Endothelial cell of umbilical vein (primary cell): ENCODE measurements at regions not wholly inside any gene's neighbourhood (a gene's known extent, or its start where the extent isn't known, plus 50 kb on each side); places are given as distances from the start of the nearest gene placed in this dataset.

ENCODE experiments used
- BruUV-seq: library from RNA; stranded (reverse); fragments of 400-500 nt; replicated peaks from 2 replicates; lab custom pipeline; 2021; lab: Mats Ljungman, UMichigan
- CTCF ChIA-PET: fragments of 300-600, 350-600 bp; sonication (Branson Sonifier 250); formaldehyde crosslinking; loops from one replicate; lab custom pipeline; 2021; ENCODE audit warnings: antibody characterized with exemption, inconsistent platforms; lab: Charles Lee
- POLR2A ChIA-PET: fragments of 300-600, 350-600 bp; sonication (Branson Sonifier 250); formaldehyde crosslinking; loops from one replicate; lab custom pipeline; 2021; ENCODE audit warnings: antibody characterized with exemption, inconsistent platforms; lab: Charles Lee
- DNase-seq: peaks from one replicate; pipeline ENCODE4 v3.0.0-alpha.2; 2011; ENCODE audit warnings: low read depth, low spot score
- FAIRE-seq: peaks from 2 replicates; lab custom pipeline; 2011; peaks lifted over from hg19 to GRCh38; lab: Jason Lieb, UNC
- H2AFZ ChIP-seq: 2 replicates; pipeline ENCODE4 v1.6.0; 2012; ENCODE audit warnings: low read depth, low read length, control low read depth, inconsistent platforms
- H3K27ac ChIP-seq: 2 replicates; pipeline ENCODE4 v1.5.1; 2011; ENCODE audit warnings: low read depth, mild to moderate bottlenecking, control low read depth, low read length, moderate library complexity; ENCODE audit not compliant: insufficient read depth
- H3K27me3 ChIP-seq, 2 experiments: 2 replicates each; pipeline versions ENCODE4 v1.6.0 to v1.6.1; 2011; ENCODE audit warnings: low read length in 2 of 2, mixed read lengths in 1 of 2; ENCODE audit not compliant: control insufficient read depth in 2 of 2, insufficient read depth in 2 of 2
- H3K36me3 ChIP-seq, 2 experiments: 2 replicates in 1 of 2; 3 replicates in 1 of 2; pipeline ENCODE4 v1.5.1; 2011; ENCODE audit warnings: low read length in 2 of 2, mild to moderate bottlenecking in 1 of 2, moderate library complexity in 1 of 2; ENCODE audit not compliant: control insufficient read depth in 2 of 2, insufficient read depth in 2 of 2; ENCODE audit errors: extremely low read depth in 1 of 2
- H3K4me1 ChIP-seq: 3 replicates; pipeline ENCODE4 v1.5.1; 2011; ENCODE audit warnings: mild to moderate bottlenecking, low read length; ENCODE audit not compliant: control insufficient read depth, insufficient read depth; ENCODE audit errors: extremely low read depth
- H3K4me2 ChIP-seq: 2 replicates; pipeline ENCODE4 v1.6.1; 2011; ENCODE audit warnings: low read length, control low read depth, mixed read lengths; ENCODE audit not compliant: insufficient read depth
- H3K4me3 ChIP-seq, 3 experiments: fragments of 200-600 bp in 1 of 3; sonication (generic), shearing (Covaris generic) in 1 of 3; replicated peaks in 1 of 3; 2 replicates each; pipeline ENCODE4 v1.5.1; 2011 to 2016; ENCODE audit warnings: control low read depth in 3 of 3, low read length in 3 of 3, mild to moderate bottlenecking in 2 of 3, inconsistent platforms in 1 of 3, low read depth in 1 of 3, moderate library complexity in 1 of 3; ENCODE audit not compliant: insufficient read depth in 1 of 3
- H3K79me2 ChIP-seq: 2 replicates; pipeline ENCODE4 v1.6.0; 2012; ENCODE audit warnings: low read length, inconsistent platforms; ENCODE audit not compliant: control insufficient read depth, insufficient read depth
- H3K9ac ChIP-seq: replicated peaks from 2 replicates; pipeline ENCODE3; 2011; ENCODE audit warnings: low read length, control low read depth; ENCODE audit not compliant: insufficient read depth; ENCODE audit errors: extremely low read depth
- H3K9me1 ChIP-seq: replicated peaks from 3 replicates; pipeline ENCODE4 v1.6.0; 2011; ENCODE audit warnings: mild to moderate bottlenecking, low read length; ENCODE audit not compliant: control insufficient read depth, insufficient read depth; ENCODE audit errors: extremely low read depth
- H3K9me3 ChIP-seq: replicated peaks from 2 replicates; pipeline ENCODE4 v1.5.1; 2012; ENCODE audit warnings: low read length, inconsistent platforms; ENCODE audit not compliant: control insufficient read depth, insufficient read depth
- H4K20me1 ChIP-seq: replicated peaks from 2 replicates; pipeline ENCODE3; 2011; ENCODE audit warnings: mild to moderate bottlenecking, low read length; ENCODE audit not compliant: control insufficient read depth, insufficient read depth; ENCODE audit errors: extremely low read depth
- POLR2A ChIP-seq: IDR thresholded peaks from 2 replicates; pipeline ENCODE4 v1.6.1; 2012; ENCODE audit warnings: low read depth, mild to moderate bottlenecking, control low read depth, low read length
- dilution Hi-C: fragments of 300-500 bp; cut with MboI; formaldehyde crosslinking; loops from one replicate; pipeline ENCODE4 v1.15.0; 2019; ENCODE audit warnings: low sequenced_read_pairs; ENCODE audit not compliant: extremely low pct_ligation_motif_present
- intact Hi-C: fragments of 100-400 bp; cut with micrococcal nuclease; formaldehyde crosslinking; loops from one replicate; pipeline ENCODE4 v1.10.0; 2022
- TF ChIP-seq, protein P1 (sequence below): IDR thresholded peaks from 2 replicates; pipeline ENCODE4 v1.6.1; 2011; ENCODE audit not compliant: insufficient read depth, insufficient read length

GRCh38 chr14:53524391-53524790 lies 371.3 kb upstream of the DDHD1 start:
- no peak for FAIRE-seq
- dilution Hi-C loops (no loop called here), intact Hi-C loops (no loop called here)
- peaks cover 3 to 6% of the 10 kb centered on the region in 2 experiments for H3K27me3 ChIP-seq
- no peak overlapping the region for H3K4me2 ChIP-seq
- ChIA-PET CTCF (interaction anchor here (1.1 to 1.3 kb wide), 2 partner anchors 14 to 819 kb away, joined by 3 to 5 read pairs; no protein-coding TSS in a partner anchor), POLR2A (no interaction called here)
- H3K9me3 ChIP-seq = no peaks in the 10 kb centered on the region
- no peaks in the 10 kb centered on the region for H3K9me1 ChIP-seq
- H3K79me2 ChIP-seq = no peaks in the 10 kb centered on the region
- no TSS peak for BruUV-seq
- H3K36me3 ChIP-seq = no peaks in the 10 kb centered on the region
- no peak overlapping the region for H3K4me3 ChIP-seq
- H3K27ac ChIP-seq = no peak overlapping the region
- DNase-seq = no peak
- no peaks in the 10 kb centered on the region for H3K4me1 ChIP-seq
- H3K9ac ChIP-seq = no peak overlapping the region
- no peak overlapping the region for H2AFZ ChIP-seq
- TF ChIP-seq, protein P1, sequence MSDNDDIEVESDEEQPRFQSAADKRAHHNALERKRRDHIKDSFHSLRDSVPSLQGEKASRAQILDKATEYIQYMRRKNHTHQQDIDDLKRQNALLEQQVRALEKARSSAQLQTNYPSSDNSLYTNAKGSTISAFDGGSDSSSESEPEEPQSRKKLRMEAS = no peak
- no peaks in the 10 kb centered on the region for H4K20me1 ChIP-seq

DNA sequence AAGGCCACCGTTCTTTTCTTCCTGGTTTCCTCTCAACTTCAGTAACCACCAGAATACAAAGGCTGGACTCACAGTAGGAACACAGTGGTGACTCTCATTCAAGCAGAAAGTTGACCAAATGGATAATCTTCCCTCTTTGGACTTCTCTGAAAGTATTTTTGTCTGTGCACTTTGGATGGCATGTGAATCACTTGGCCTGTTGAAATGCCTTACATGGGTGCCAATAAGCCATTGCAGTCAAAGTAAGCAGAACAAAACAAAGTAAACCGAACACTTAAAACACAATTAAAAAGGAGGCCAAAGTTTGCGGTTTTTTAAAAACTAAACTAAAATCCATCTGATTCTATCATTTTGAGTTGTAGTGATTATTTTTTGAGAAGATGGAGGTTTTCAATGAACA lies 370.1 kb upstream of the DDHD1 start:
- Histone ChIP-seq H3K27me3 (peaks cover 3 to 6% of the 10 kb centered on the region in 2 experiments), H3K4me2 (no peak overlapping the region), H2AFZ (no peak overlapping the region), H4K20me1 (no peaks in the 10 kb centered on the region), H3K9me3 (no peaks in the 10 kb centered on the region), H3K36me3 (no peaks in the 10 kb centered on the region), H3K27ac (no peak overlapping the region), H3K4me1 (no peaks in the 10 kb centered on the region), H3K9me1 (no peaks in the 10 kb centered on the region), H3K4me3 (no peak overlapping the region), H3K79me2 (no peaks in the 10 kb centered on the region), H3K9ac (no peak overlapping the region)
- dilution Hi-C loops (no loop called here), intact Hi-C loops (no loop called here)
- BruUV-seq = no TSS peak
- TF ChIP-seq POLR2A = no peak
- ChIA-PET POLR2A (no interaction called here), CTCF (no interaction called here)
- FAIRE-seq (no peak), DNase-seq (no peak)
